Fibroblast of lung (primary cell): ENCODE measurements at regions not wholly inside any gene's neighbourhood (a gene's known extent, or its start where the extent isn't known, plus 50 kb on each side); places are given as distances from the start of the nearest gene placed in this dataset.

Experiments
- DNase-seq, 2 donors: peaks; one replicate each; pipeline versions ENCODE4 v3.0.0 to v3.0.0-alpha.2; 2010; ENCODE audit warnings: low read depth in 2 of 2
- H2AFZ ChIP-seq: 2 replicates; pipeline ENCODE4 v1.5.1; 2012; ENCODE audit warnings: low read length, control low read depth, inconsistent platforms
- H3K27ac ChIP-seq: 2 replicates; pipeline ENCODE4 v1.5.1; 2011; ENCODE audit warnings: low read length, control low read depth; ENCODE audit not compliant: insufficient read depth
- H3K27me3 ChIP-seq: 2 replicates; pipeline ENCODE4 v1.5.1; 2011; ENCODE audit warnings: mild to moderate bottlenecking, low read length; ENCODE audit not compliant: control insufficient read depth, insufficient read depth
- H3K36me3 ChIP-seq: 2 replicates; pipeline ENCODE4 v1.5.1; 2011; ENCODE audit warnings: low read length; ENCODE audit not compliant: control insufficient read depth, insufficient read depth
- H3K4me1 ChIP-seq: 2 replicates; pipeline ENCODE4 v1.5.1; 2011; ENCODE audit warnings: low read length; ENCODE audit not compliant: control insufficient read depth, insufficient read depth; ENCODE audit errors: extremely low read depth
- H3K4me2 ChIP-seq: 2 replicates; pipeline ENCODE4 v1.5.1; 2011; ENCODE audit warnings: low read length, control low read depth; ENCODE audit not compliant: insufficient read depth; ENCODE audit errors: extremely low read depth
- H3K4me3 ChIP-seq, 4 experiments: fragments of 200-600 bp in 1 of 4; sonication (generic) in 1 of 4; replicated peaks in 1 of 4; 2 replicates each; pipeline ENCODE4 v1.5.1; 2011 to 2016; ENCODE audit warnings: low read length in 4 of 4, low read depth in 3 of 4, mild to moderate bottlenecking in 3 of 4, control low read depth in 2 of 4, inconsistent platforms in 1 of 4, mixed read lengths in 1 of 4; ENCODE audit not compliant: insufficient read depth in 1 of 4; ENCODE audit errors: control extremely low read depth in 1 of 4
- H3K79me2 ChIP-seq: 2 replicates; pipeline ENCODE4 v1.5.1; 2012; ENCODE audit warnings: mild to moderate bottlenecking, low read length, inconsistent platforms; ENCODE audit not compliant: control insufficient read depth, insufficient read depth
- H3K9ac ChIP-seq: 2 replicates; pipeline ENCODE4 v1.5.1; 2011; ENCODE audit warnings: mild to moderate bottlenecking, low read length, control low read depth; ENCODE audit not compliant: insufficient read depth
- H3K9me3 ChIP-seq: 2 replicates; pipeline ENCODE4 v1.5.1; 2012; ENCODE audit warnings: low read depth, low read length; ENCODE audit not compliant: control insufficient read depth, insufficient read depth
- H4K20me1 ChIP-seq: 2 replicates; pipeline ENCODE4 v1.5.1; 2011; ENCODE audit warnings: low read length; ENCODE audit not compliant: control insufficient read depth, insufficient read depth; ENCODE audit errors: extremely low read depth
- EZH2 ChIP-seq: IDR thresholded peaks from 2 replicates; pipeline ENCODE4 v1.5.1; 2012; ENCODE audit warnings: low read length, control low read depth, mild to moderate bottlenecking; ENCODE audit errors: missing control alignments
- TF ChIP-seq, protein P1 (sequence below), 2 donors: IDR thresholded peaks in 1 of 2; conservative IDR thresholded peaks in 1 of 2; 1 replicate in 1 of 2; 2 replicates in 1 of 2; pipeline ENCODE4 v1.5.1; 2011 to 2012; ENCODE audit warnings: low read length in 2 of 2, control low read depth in 1 of 2, inconsistent platforms in 1 of 2, low read depth in 1 of 2, mild to moderate bottlenecking in 1 of 2

DNA sequence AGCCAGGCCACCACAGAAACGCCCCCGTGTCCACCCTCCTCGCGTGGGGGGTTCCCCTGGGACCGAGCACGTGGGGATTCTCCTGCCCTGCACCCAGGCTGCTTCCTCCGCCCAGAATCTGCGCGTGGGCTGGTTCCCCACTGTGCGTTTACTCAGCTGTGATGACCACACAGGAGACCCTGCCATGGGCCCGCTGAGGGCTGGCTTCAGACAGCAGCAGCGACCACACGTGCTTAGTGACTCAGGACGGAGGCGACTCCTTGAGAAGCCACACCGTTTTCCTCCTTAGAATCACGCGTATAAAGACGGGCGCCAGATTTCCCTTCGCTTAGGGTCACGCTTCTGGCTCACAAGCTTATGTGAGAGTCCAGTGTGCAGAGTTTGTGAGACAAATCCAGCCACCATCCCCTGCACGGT lies 63.9 kb upstream of the PDE10A start:
- peak in 1 of 2 donors; percentile 17 for DNase-seq

DNA sequence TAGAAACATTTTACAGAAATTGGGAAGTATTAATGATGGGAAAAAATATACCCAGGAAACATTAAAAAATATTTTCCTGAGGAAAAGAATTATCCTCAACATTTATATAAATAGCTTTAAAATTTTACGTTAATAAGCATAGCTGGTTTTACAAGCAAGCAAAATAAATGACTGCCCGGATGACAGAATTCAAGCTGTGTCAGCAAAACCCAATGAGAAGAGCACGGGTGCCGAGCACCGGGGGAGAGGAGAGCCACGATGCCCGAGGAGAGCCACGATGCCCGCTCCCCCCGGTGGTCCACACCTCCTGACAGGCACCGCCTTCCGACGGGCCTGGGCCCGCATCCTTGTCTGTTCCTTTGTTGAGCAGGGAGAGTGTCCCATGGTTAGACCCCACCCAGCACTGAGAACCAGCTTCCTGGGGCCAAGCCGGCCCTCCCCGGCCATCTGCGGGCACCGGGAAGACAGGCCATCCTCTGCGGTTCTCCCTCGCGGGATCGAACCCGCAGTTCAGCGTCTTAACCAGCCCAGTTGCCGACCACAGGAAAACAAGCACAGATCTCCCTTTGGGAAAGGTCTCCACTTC lies 63.3 kb upstream of the PDE10A start:
- H3K9me3 ChIP-seq, result no peaks in the 10 kb centered on the region
- H3K9ac ChIP-seq, result no peak overlapping the region
- no peaks in the 10 kb centered on the region for H3K36me3 ChIP-seq
- TF ChIP-seq EZH2, result no peak
- TF ChIP-seq, protein P1, sequence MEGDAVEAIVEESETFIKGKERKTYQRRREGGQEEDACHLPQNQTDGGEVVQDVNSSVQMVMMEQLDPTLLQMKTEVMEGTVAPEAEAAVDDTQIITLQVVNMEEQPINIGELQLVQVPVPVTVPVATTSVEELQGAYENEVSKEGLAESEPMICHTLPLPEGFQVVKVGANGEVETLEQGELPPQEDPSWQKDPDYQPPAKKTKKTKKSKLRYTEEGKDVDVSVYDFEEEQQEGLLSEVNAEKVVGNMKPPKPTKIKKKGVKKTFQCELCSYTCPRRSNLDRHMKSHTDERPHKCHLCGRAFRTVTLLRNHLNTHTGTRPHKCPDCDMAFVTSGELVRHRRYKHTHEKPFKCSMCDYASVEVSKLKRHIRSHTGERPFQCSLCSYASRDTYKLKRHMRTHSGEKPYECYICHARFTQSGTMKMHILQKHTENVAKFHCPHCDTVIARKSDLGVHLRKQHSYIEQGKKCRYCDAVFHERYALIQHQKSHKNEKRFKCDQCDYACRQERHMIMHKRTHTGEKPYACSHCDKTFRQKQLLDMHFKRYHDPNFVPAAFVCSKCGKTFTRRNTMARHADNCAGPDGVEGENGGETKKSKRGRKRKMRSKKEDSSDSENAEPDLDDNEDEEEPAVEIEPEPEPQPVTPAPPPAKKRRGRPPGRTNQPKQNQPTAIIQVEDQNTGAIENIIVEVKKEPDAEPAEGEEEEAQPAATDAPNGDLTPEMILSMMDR (conservative IDR thresholded peaks at IDR 0.05 in 1 of 2, IDR thresholded peaks at IDR 0.05 in 1 of 2; ENCODE audit: low read depth in 1 of 2, low read length in 2 of 2), result no peak
- no peak overlapping the region for H3K4me2 ChIP-seq
- H3K27me3 ChIP-seq, result no peaks in the 10 kb centered on the region
- no peak for DNase-seq
- no peak overlapping the region for H3K4me3 ChIP-seq
- no peaks in the 10 kb centered on the region for H3K79me2 ChIP-seq
- no peaks in the 10 kb centered on the region for H4K20me1 ChIP-seq
- H2AFZ ChIP-seq, result no peak overlapping the region
- no peak overlapping the region for H3K27ac ChIP-seq
- no peaks in the 10 kb centered on the region for H3K4me1 ChIP-seq

More for the DNA sequence above, 63.9 kb upstream of the PDE10A start:
- Histone ChIP-seq H3K9me3 (no peaks in the 10 kb centered on the region), H3K27ac (no peak overlapping the region), H3K27me3 (no peaks in the 10 kb centered on the region), H3K79me2 (no peaks in the 10 kb centered on the region), H4K20me1 (no peaks in the 10 kb centered on the region), H3K4me3 (no peak overlapping the region), H3K4me1 (no peaks in the 10 kb centered on the region), H3K9ac (no peak overlapping the region), H3K36me3 (no peaks in the 10 kb centered on the region), H2AFZ (no peak overlapping the region), H3K4me2 (no peak overlapping the region)
- TF ChIP-seq EZH2, result no peak
- TF ChIP-seq, protein P1 (conservative IDR thresholded peaks at IDR 0.05 in 1 of 2, IDR thresholded peaks at IDR 0.05 in 1 of 2; ENCODE audit: low read depth in 1 of 2, low read length in 2 of 2), result no peak

DNA sequence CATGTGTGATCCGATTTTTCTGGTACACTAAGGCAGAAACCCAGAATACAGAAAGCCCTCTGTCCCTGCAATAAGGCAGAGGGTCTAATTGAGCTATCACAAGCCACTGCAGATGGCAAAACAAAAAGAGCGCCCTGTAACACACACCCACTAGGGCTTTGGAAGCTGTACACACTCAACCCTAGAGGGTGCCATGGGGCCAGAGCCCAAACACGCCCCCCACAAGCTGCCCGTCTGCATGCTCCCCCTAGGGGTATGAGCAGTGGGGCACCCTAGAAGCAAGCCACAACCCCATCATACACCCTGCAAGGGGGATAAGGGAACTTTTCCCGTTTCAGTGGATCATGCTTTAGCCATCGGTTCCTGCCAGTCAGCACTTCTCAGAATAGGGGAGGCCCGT lies 62.2 kb upstream of the PDE10A start:
- Histone ChIP-seq H3K27me3 (no peaks in the 10 kb centered on the region), H3K36me3 (no peaks in the 10 kb centered on the region), H3K27ac (no peak overlapping the region), H3K79me2 (no peaks in the 10 kb centered on the region), H4K20me1 (no peaks in the 10 kb centered on the region), H3K4me1 (no peaks in the 10 kb centered on the region), H3K9ac (no peak overlapping the region), H3K4me2 (no peak overlapping the region), H3K9me3 (no peaks in the 10 kb centered on the region), H3K4me3 (no peak overlapping the region), H2AFZ (no peak overlapping the region)
- TF ChIP-seq, protein P1 (conservative IDR thresholded peaks at IDR 0.05 in 1 of 2, IDR thresholded peaks at IDR 0.05 in 1 of 2; ENCODE audit: low read depth in 1 of 2, low read length in 2 of 2), result no peak
- TF ChIP-seq EZH2, result no peak
- DNase-seq, result no peak
